Prostate gland (tissue), 2 donors: ENCODE measurements at regions not wholly inside any gene's neighbourhood (a gene's known extent, or its start where the extent isn't known, plus 50 kb on each side); places are given as distances from the start of the nearest gene placed in this dataset.

Source experiments
- CTCF ChIP-seq, 4 experiments: fragments of 200-600 bp in 2 of 4; fragments of 450-650 bp in 2 of 4; sonication (generic) in 2 of 4; IDR thresholded peaks; 1 replicate in 3 of 4; 2 replicates in 1 of 4; pipeline ENCODE4 v1.5.1; 2016 to 2019; ENCODE audit warnings: antibody characterized with exemption in 4 of 4, mild to moderate bottlenecking in 2 of 4, moderate library complexity in 2 of 4
- POLR2A ChIP-seq: fragments of 450-650 bp; IDR thresholded peaks from one replicate; pipeline ENCODE4 v1.6.1; 2016; ENCODE audit warnings: antibody characterized with exemption, mild to moderate bottlenecking
- POLR2AphosphoS5 ChIP-seq: sonication (generic); formaldehyde crosslinking; IDR thresholded peaks from one replicate; pipeline ENCODE4 v1.6.1; 2017; ENCODE audit warnings: antibody characterized with exemption

GRCh38 chr13:34452831-34453230 is 489.2 kb upstream of the NBEA start:
- TF ChIP-seq CTCF (IDR thresholded peaks at IDR 0.05): no peak
- no peak for TF ChIP-seq POLR2A
- TF ChIP-seq POLR2AphosphoS5: no peak
